HG03159 (cell line): ENCODE measurements at regions not wholly inside any gene's neighbourhood (a gene's known extent, or its start where the extent isn't known, plus 50 kb on each side); places are given as distances from the start of the nearest gene placed in this dataset.
"Not testable (repeated sequence)": the region's sequence is repeated elsewhere in the genome, so short reads cannot be mapped to it uniquely, and the experiment has no call there.

Experiments
- ATAC-seq: cut with Tn5 transposase; IDR thresholded peaks from one replicate; pipeline ENCODE4 v1.9.1; 2021; ENCODE audit warnings: mild to moderate bottlenecking, moderate library complexity; ENCODE audit not compliant: unreplicated experiment

- ATAC-seq: not testable (repeated sequence)
Measured at GRCh38 chr3:81829272-81829671, 67.8 kb upstream of the GBE1 start.

GRCh38 chr3:81823882-81824395 is 62.5 kb upstream of the GBE1 start:
- ATAC-seq: peak; percentile 95

DNA sequence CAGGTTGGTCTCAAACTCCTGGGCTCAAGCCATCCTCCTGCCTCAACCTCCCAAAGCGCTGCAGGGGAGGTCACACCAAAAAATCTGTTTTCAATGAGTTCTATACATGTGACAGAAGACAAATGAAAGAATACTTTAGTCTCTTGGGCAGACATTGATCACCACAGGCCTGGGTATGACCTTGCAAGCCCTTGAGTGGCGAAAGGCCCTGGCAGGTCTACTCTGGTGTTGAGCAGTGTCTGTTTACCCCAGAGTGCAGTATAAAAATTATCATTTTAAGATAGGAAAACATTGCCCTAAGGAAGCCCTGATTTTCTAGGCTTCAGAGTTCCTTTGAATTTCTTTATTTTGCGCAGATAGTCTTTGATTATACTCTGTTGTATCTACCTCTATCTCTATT is 61.6 kb upstream of the GBE1 start:
- no peak for ATAC-seq

GRCh38 chr3:81816473-81817250 is 55.2 kb upstream of the GBE1 start:
- peak; percentile 99 for ATAC-seq

GRCh38 chr3:81812098-81812497 is 50.7 kb upstream of the GBE1 start:
- ATAC-seq: not testable (repeated sequence)
